Panc1 (cell line): ENCODE measurements at regions not wholly inside any gene's neighbourhood (a gene's known extent, or its start where the extent isn't known, plus 50 kb on each side); places are given as distances from the start of the nearest gene placed in this dataset.

Source experiments
- ATAC-seq: fragments of 200-7000 bp; cut with Tn5 transposase; 2 replicates; pipeline ENCODE4 v1.9.1; 2020; ENCODE audit warnings: mild to moderate bottlenecking, moderate library complexity
- BruUV-seq: library from RNA; stranded (reverse); fragments of 400-500 nt; replicated peaks from 2 replicates; lab custom pipeline; 2021; lab: Mats Ljungman, UMichigan
- CTCF ChIA-PET: fragments of 300-600 bp; sonication (Branson Sonifier 250); formaldehyde crosslinking; loops from one replicate; lab custom pipeline; 2022; ENCODE audit warnings: antibody characterized with exemption; lab: Charles Lee
- POLR2A ChIA-PET: fragments of 300-600 bp; sonication (Branson Sonifier 250); formaldehyde crosslinking; loops from one replicate; lab custom pipeline; 2022; ENCODE audit warnings: antibody characterized with exemption; lab: Charles Lee
- DNase-seq: peaks from one replicate; pipeline ENCODE4 v3.0.0-alpha.2; 2010; ENCODE audit warnings: low read depth, low spot score
- H3K27ac ChIP-seq: 2 replicates; pipeline ENCODE4 v1.5.1; 2011; ENCODE audit warnings: mild to moderate bottlenecking, low read length, inconsistent platforms
- H3K27me3 ChIP-seq: fragments of 200-500 bp; sonication (Bioruptor generic); 2 replicates; pipeline ENCODE4 v1.6.0; 2014; ENCODE audit warnings: low read length, inconsistent platforms; ENCODE audit not compliant: control insufficient read depth, insufficient read depth
- H3K36me3 ChIP-seq: fragments of 200-500 bp; sonication (Bioruptor generic); 2 replicates; pipeline ENCODE4 v1.5.1; 2014; ENCODE audit warnings: inconsistent platforms, mild to moderate bottlenecking, low read length, moderate library complexity; ENCODE audit not compliant: control insufficient read depth, insufficient read depth
- H3K4me1 ChIP-seq: 2 replicates; pipeline ENCODE4 v1.5.1; 2011; ENCODE audit warnings: inconsistent platforms, mild to moderate bottlenecking, low read length, moderate library complexity; ENCODE audit not compliant: control insufficient read depth, insufficient read depth
- H3K4me3 ChIP-seq, 2 experiments: 2 replicates each; pipeline ENCODE4 v1.5.1; 2011 to 2012; ENCODE audit warnings: low read depth in 2 of 2, low read length in 2 of 2, mild to moderate bottlenecking in 2 of 2, inconsistent platforms in 1 of 2, moderate library complexity in 1 of 2
- H3K9me3 ChIP-seq: fragments of 200-500 bp; sonication (Bioruptor generic); 2 replicates; pipeline ENCODE4 v1.5.1; 2014; ENCODE audit warnings: low read depth, mild to moderate bottlenecking, inconsistent platforms, low read length, moderate library complexity; ENCODE audit not compliant: control insufficient read depth, insufficient read depth
- POLR2AphosphoS5 ChIP-seq: IDR thresholded peaks from 2 replicates; pipeline ENCODE4 v1.6.1; 2012; ENCODE audit warnings: mild to moderate bottlenecking, low read depth, low read length, moderate library complexity
- SIN3A ChIP-seq: IDR thresholded peaks from 2 replicates; pipeline ENCODE4 v1.6.1; 2012; ENCODE audit warnings: low read depth, mild to moderate bottlenecking, low read length, moderate library complexity, borderline replicate concordance; ENCODE audit not compliant: insufficient read depth
- TCF7L2 ChIP-seq: IDR thresholded peaks from 2 replicates; pipeline ENCODE4 v1.6.1; 2011; ENCODE audit warnings: mild to moderate bottlenecking, low read depth, low read length, inconsistent platforms
- in situ Hi-C: cut with HindIII; loops from 2 replicates; pipeline ENCODE4 v1.10.0; 2016; ENCODE audit warnings: low sequenced_read_pairs, low pct_unique_long_range_greater_than_20kb
- intact Hi-C: fragments of 100-400 bp; cut with micrococcal nuclease; formaldehyde crosslinking; loops from one replicate; pipeline ENCODE4 v1.10.0; 2022; ENCODE audit not compliant: unreplicated experiment
- TF ChIP-seq, protein P1 (sequence below), 2 experiments: IDR thresholded peaks; 2 replicates each; pipeline ENCODE4 v1.6.1; 2011 to 2012; ENCODE audit warnings: low read depth in 2 of 2, control low read depth in 1 of 2, low read length in 1 of 2, mild to moderate bottlenecking in 1 of 2, moderate library complexity in 1 of 2; ENCODE audit not compliant: insufficient read depth in 1 of 2
- TF ChIP-seq, protein P2 (sequence below): fragments of 450-650 bp; IDR thresholded peaks from 2 replicates; pipeline ENCODE4 v1.5.1; 2017; ENCODE audit warnings: mild to moderate bottlenecking

DNA sequence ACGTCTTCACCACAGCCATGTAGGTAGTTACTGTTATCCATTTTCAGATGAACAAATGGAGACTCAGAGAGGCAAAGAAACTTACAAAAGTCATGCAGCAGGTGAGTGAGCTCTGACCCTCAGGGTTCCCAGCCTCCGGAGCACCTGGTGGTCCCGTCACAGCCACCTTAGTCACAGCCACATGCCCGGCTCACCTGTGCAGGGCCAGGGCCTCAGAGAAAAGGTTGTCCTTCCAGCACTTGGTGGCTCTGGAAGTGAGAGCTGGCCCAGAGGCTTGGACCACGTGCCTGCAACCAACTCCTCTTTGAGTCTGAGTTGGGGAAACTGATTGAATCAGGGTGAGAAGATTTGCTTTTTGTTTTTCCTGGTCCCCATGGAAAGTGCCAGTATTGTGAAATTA is 189.3 kb downstream of the GLI2 start:
- in situ Hi-C loops (no loop called here), intact Hi-C loops (no loop called here)
- no peak for ATAC-seq
- no peaks in the 10 kb centered on the region for H3K9me3 ChIP-seq
- H3K27ac ChIP-seq, result no peak overlapping the region
- ChIA-PET POLR2A (no interaction called here), CTCF (no interaction called here)
- BruUV-seq, result no TSS peak
- no peak overlapping the region for H3K4me3 ChIP-seq
- no peak for TF ChIP-seq POLR2AphosphoS5
- TF ChIP-seq SIN3A, result no peak
- TF ChIP-seq, protein P1, sequence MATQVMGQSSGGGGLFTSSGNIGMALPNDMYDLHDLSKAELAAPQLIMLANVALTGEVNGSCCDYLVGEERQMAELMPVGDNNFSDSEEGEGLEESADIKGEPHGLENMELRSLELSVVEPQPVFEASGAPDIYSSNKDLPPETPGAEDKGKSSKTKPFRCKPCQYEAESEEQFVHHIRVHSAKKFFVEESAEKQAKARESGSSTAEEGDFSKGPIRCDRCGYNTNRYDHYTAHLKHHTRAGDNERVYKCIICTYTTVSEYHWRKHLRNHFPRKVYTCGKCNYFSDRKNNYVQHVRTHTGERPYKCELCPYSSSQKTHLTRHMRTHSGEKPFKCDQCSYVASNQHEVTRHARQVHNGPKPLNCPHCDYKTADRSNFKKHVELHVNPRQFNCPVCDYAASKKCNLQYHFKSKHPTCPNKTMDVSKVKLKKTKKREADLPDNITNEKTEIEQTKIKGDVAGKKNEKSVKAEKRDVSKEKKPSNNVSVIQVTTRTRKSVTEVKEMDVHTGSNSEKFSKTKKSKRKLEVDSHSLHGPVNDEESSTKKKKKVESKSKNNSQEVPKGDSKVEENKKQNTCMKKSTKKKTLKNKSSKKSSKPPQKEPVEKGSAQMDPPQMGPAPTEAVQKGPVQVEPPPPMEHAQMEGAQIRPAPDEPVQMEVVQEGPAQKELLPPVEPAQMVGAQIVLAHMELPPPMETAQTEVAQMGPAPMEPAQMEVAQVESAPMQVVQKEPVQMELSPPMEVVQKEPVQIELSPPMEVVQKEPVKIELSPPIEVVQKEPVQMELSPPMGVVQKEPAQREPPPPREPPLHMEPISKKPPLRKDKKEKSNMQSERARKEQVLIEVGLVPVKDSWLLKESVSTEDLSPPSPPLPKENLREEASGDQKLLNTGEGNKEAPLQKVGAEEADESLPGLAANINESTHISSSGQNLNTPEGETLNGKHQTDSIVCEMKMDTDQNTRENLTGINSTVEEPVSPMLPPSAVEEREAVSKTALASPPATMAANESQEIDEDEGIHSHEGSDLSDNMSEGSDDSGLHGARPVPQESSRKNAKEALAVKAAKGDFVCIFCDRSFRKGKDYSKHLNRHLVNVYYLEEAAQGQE (IDR thresholded peaks at IDR 0.05; ENCODE audit: insufficient read depth in 1 of 2, low read depth in 2 of 2, low read length in 1 of 2), result no peak
- TF ChIP-seq TCF7L2, result no peak
- TF ChIP-seq, protein P2, sequence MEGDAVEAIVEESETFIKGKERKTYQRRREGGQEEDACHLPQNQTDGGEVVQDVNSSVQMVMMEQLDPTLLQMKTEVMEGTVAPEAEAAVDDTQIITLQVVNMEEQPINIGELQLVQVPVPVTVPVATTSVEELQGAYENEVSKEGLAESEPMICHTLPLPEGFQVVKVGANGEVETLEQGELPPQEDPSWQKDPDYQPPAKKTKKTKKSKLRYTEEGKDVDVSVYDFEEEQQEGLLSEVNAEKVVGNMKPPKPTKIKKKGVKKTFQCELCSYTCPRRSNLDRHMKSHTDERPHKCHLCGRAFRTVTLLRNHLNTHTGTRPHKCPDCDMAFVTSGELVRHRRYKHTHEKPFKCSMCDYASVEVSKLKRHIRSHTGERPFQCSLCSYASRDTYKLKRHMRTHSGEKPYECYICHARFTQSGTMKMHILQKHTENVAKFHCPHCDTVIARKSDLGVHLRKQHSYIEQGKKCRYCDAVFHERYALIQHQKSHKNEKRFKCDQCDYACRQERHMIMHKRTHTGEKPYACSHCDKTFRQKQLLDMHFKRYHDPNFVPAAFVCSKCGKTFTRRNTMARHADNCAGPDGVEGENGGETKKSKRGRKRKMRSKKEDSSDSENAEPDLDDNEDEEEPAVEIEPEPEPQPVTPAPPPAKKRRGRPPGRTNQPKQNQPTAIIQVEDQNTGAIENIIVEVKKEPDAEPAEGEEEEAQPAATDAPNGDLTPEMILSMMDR, result no peak
- no peaks in the 10 kb centered on the region for H3K27me3 ChIP-seq
- H3K4me1 ChIP-seq, result no peaks in the 10 kb centered on the region
- DNase-seq, result no peak
- no peaks in the 10 kb centered on the region for H3K36me3 ChIP-seq

DNA sequence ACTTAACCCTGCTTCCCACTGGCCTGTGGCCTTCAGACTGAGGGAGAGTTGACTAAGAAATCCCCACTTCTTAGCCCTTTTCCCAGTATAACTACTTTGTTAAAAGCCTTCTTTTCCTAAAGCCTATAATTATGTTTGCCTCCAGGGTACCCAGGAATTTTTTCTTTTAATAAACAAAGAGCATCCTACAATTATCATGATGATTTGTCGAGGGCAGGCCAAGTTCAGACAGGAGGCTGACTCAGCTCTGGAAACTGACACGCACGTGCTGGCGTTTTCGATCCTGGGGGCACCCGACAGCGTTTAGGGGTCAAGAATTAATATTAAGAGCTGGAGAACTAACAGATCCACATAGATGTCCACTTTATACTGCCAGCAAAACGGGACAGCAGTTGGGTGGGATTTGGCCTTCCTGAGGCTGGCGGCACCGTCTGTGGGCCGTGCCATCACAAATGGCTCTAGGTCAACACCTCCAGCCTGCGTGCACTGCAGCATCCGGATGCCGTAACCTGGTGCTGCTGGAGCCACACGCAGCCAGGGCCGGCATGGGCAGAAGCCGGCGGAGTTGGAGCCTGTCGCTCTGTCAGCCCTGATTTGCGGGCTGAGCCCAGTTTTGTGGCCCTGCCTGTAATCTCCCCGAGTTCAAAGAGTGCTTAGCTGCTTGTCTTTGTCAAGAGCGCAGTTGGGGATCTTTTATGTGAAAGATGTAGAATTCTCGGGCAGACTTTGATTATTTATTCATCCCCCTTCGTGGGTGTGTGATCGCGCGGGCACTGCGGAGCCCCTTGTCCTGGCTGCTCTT is 191.0 kb downstream of the GLI2 start:
- H3K4me3 ChIP-seq, result no peak overlapping the region
- intact Hi-C loops, result no loop called here
- no peak for TF ChIP-seq TCF7L2
- no TSS peak for BruUV-seq
- no peak for ATAC-seq
- ChIA-PET CTCF (no interaction called here), POLR2A (no interaction called here)
- H3K36me3 ChIP-seq, result no peaks in the 10 kb centered on the region
- no peak overlapping the region for H3K27ac ChIP-seq
- H3K9me3 ChIP-seq, result no peaks in the 10 kb centered on the region
- no peaks in the 10 kb centered on the region for H3K27me3 ChIP-seq
- no peaks in the 10 kb centered on the region for H3K4me1 ChIP-seq
- no peak for DNase-seq
- in situ Hi-C loops, result no loop called here

DNA sequence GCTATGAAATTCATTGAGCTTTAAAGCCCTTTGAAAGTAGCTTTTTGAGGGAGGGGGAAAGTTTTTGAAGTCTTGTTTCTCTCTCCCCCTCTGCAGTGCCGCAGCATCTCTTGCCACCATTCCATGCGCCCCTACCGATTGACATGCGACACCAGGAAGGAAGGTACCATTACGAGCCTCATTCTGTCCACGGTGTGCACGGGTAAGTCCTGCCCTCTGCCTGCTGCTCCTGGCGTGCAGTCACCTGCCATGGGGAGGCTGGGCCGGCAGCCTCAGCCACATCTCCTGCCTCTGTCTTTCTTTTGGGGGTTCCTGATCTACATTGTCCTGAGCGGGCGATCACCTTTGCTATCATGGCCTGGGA is 191.6 kb downstream of the GLI2 start:
- no TSS peak for BruUV-seq
- intact Hi-C loops (no loop called here), in situ Hi-C loops (no loop called here)
- Histone ChIP-seq H3K27ac (no peak overlapping the region), H3K4me1 (no peaks in the 10 kb centered on the region), H3K4me3 (no peak overlapping the region), H3K36me3 (no peaks in the 10 kb centered on the region), H3K27me3 (no peaks in the 10 kb centered on the region), H3K9me3 (no peaks in the 10 kb centered on the region)
- TF ChIP-seq TCF7L2 (no peak), SIN3A (no peak), POLR2AphosphoS5 (no peak)
- TF ChIP-seq, protein P2, result no peak
- TF ChIP-seq, protein P1 (IDR thresholded peaks at IDR 0.05; ENCODE audit: insufficient read depth in 1 of 2, low read depth in 2 of 2, low read length in 1 of 2), result no peak
- no peak for ATAC-seq
- ChIA-PET POLR2A (no interaction called here), CTCF (no interaction called here)
- DNase-seq, result no peak
